ENCODE measurements at regions not wholly inside any gene's neighbourhood (a gene's known extent, or its start where the extent isn't known, plus 50 kb on each side); places are given as distances from the start of the nearest gene placed in this dataset.

- no peak for ATAC-seq (replicated peaks in 6 of 8)
- in situ Hi-C loops (cut with MboI; ENCODE audit: low pct_unique_long_range_greater_than_20kb in 2 of 9, low sequenced_read_pairs in 9 of 9, unreplicated experiment in 9 of 9): no loop called here
- no peak overlapping the region for H3K27ac ChIP-seq
- H3K4me1 ChIP-seq (replicated peaks in 1 of 2): no peaks in the 10 kb centered on the region
- WGBS, 10 experiments: 60 to 88% (median 77%) methylated on average over 1 to 5 of the region's 5 CpGs; no CpG with 5 or more reads in 6 of the 10 experiments
- no peak overlapping the region for H3K4me3 ChIP-seq
Observed at GRCh38 chr14:94717808-94718207, 52.1 kb downstream of the GSC start.

GRCh38 chr14:94716976-94717375 is 52.9 kb downstream of the GSC start:
- 40 to 100% (median 76%) methylated on average over 1 to 2 of the region's 2 CpGs; no CpG with 5 or more reads in 4 of the 10 experiments for WGBS, 10 experiments
- in situ Hi-C loops (cut with MboI; ENCODE audit: low pct_unique_long_range_greater_than_20kb in 2 of 9, low sequenced_read_pairs in 9 of 9, unreplicated experiment in 9 of 9): no loop called here
- no peaks in the 10 kb centered on the region for H3K4me1 ChIP-seq (replicated peaks in 1 of 2)
- ATAC-seq (replicated peaks in 6 of 8): no peak
- H3K27ac ChIP-seq: no peak overlapping the region
- no peak overlapping the region for H3K4me3 ChIP-seq

- 0 to 100% (median 79%) methylated on average over 1 to 7 of the region's 13 CpGs; no CpG with 5 or more reads in 3 of the 10 experiments for WGBS, 10 experiments
- no peak overlapping the region for H3K27ac ChIP-seq
- H3K4me1 ChIP-seq (replicated peaks in 1 of 2): no peaks in the 10 kb centered on the region
- H3K4me3 ChIP-seq: no peak overlapping the region
- in situ Hi-C loops (cut with MboI; ENCODE audit: low pct_unique_long_range_greater_than_20kb in 2 of 9, low sequenced_read_pairs in 9 of 9, unreplicated experiment in 9 of 9): no loop called here
- no peak for ATAC-seq (replicated peaks in 6 of 8)
Observed at GRCh38 chr14:94713115-94713514, 56.8 kb downstream of the GSC start.

DNA sequence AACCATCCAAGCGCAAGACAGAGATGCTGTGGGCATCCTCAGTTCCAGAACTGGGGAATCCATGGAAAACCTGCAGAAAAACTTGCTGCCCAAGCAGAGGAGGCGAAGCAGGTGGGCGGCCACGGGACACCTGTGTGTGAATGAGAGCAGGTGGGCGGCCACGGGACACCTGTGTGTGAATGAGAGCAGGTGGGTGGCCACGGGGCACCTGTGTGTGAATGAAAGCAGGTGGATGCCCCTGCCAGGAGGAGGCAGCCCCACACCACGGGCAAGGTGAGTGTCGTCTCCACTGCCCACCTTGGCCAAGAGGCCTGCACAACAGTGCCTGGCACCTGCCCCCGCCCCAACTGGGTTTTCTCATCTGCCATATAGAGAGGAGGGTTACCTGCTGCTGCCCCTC is 59.2 kb downstream of the GSC start:
- Histone ChIP-seq H3K27ac (no peak overlapping the region), H3K4me3 (no peak overlapping the region), H3K4me1 (replicated peaks in 1 of 2) (no peaks in the 10 kb centered on the region)
- no peak for ATAC-seq (replicated peaks in 6 of 8)
- WGBS, 10 experiments: 92% methylated on average over 4 of the region's 10 CpGs; no CpG with 5 or more reads in 9 of the 10 experiments
- in situ Hi-C loops (cut with MboI; ENCODE audit: low pct_unique_long_range_greater_than_20kb in 2 of 9, low sequenced_read_pairs in 9 of 9, unreplicated experiment in 9 of 9): no loop called here

- Histone ChIP-seq H3K4me1 (replicated peaks in 1 of 2) (no peaks in the 10 kb centered on the region), H3K27ac (no peak overlapping the region), H3K4me3 (no peak overlapping the region)
- peak in 1 of 8 experiments; percentile 66 for ATAC-seq (replicated peaks in 6 of 8)
- in situ Hi-C loops (cut with MboI; ENCODE audit: low pct_unique_long_range_greater_than_20kb in 2 of 9, low sequenced_read_pairs in 9 of 9, unreplicated experiment in 9 of 9): no loop called here
- WGBS, 10 experiments: 0 to 50% (median 29%) methylated on average over 1 to 3 of the region's 4 CpGs; no CpG with 5 or more reads in 3 of the 10 experiments
Observed at GRCh38 chr14:94707494-94707893, 62.4 kb downstream of the GSC start.

- H3K27ac ChIP-seq: no peak overlapping the region
- in situ Hi-C loops (cut with MboI; ENCODE audit: low pct_unique_long_range_greater_than_20kb in 2 of 9, low sequenced_read_pairs in 9 of 9, unreplicated experiment in 9 of 9): no loop called here
- H3K4me1 ChIP-seq (replicated peaks in 1 of 2): peaks cover 0 to 5% of the 10 kb centered on the region in 2 donors
- H3K4me3 ChIP-seq: no peak overlapping the region
- ATAC-seq (replicated peaks in 6 of 8): peak in 3 of 8 experiments; percentile 46 to 62 (median 54)
- 28 to 100% (median 83%) methylated on average over 1 to 4 of the region's 6 CpGs; no CpG with 5 or more reads in 4 of the 10 experiments for WGBS, 10 experiments
Observed at GRCh38 chr14:94706133-94706532, 63.8 kb downstream of the GSC start.

DNA sequence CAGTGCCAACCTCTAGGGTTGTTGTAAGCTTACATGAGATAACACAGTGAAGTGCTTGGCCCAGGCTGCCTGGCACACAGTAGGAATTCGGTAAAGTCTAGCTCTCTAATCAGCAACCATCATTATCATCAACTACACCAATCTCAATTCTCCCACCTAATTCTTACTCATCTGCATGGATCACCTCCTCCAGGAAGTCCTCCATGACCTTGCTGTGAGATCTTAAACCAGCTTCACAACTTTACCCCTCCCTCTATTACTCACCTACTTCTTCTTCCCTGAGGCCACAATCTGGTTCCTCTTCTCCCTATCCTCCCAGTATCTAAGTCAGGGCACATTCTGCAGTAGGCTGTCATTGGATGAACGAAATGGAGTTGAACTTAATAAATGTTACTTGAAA is 67.3 kb downstream of the GSC start:
- Histone ChIP-seq H3K4me3 (no peak overlapping the region), H3K27ac (no peak overlapping the region), H3K4me1 (replicated peaks in 1 of 2) (peaks cover 0 to 5% of the 10 kb centered on the region in 2 donors)
- no peak for ATAC-seq (replicated peaks in 6 of 8)
- in situ Hi-C loops (cut with MboI; ENCODE audit: low pct_unique_long_range_greater_than_20kb in 2 of 9, low sequenced_read_pairs in 9 of 9, unreplicated experiment in 9 of 9): no loop called here
- 29 to 100% (median 92%) methylated on average over 1 of the region's 2 CpGs; no CpG with 5 or more reads in 4 of the 10 experiments for WGBS, 10 experiments

GRCh38 chr14:94701861-94702370 is 68.0 kb downstream of the GSC start:
- no peak overlapping the region for H3K4me3 ChIP-seq
- H3K27ac ChIP-seq: no peak overlapping the region
- peak in 5 of 8 experiments; percentile 76 to 95 (median 93) for ATAC-seq (replicated peaks in 6 of 8)
- 0 to 100% (median 58%) methylated on average over 1 to 3 of the region's 3 CpGs for WGBS, 10 experiments
- in situ Hi-C loops (cut with MboI; ENCODE audit: low pct_unique_long_range_greater_than_20kb in 2 of 9, low sequenced_read_pairs in 9 of 9, unreplicated experiment in 9 of 9): no loop called here
- peaks cover 0 to 5% of the 10 kb centered on the region in 2 donors for H3K4me1 ChIP-seq (replicated peaks in 1 of 2)

- no peak overlapping the region for H3K4me3 ChIP-seq
- peaks cover 0 to 5% of the 10 kb centered on the region in 2 donors for H3K4me1 ChIP-seq (replicated peaks in 1 of 2)
- WGBS, 10 experiments: 24 to 52% (median 40%) methylated on average over 1 to 8 of the region's 8 CpGs; no CpG with 5 or more reads in 5 of the 10 experiments
- no peak for ATAC-seq (replicated peaks in 6 of 8)
- no peak overlapping the region for H3K27ac ChIP-seq
- in situ Hi-C loops (cut with MboI; ENCODE audit: low pct_unique_long_range_greater_than_20kb in 2 of 9, low sequenced_read_pairs in 9 of 9, unreplicated experiment in 9 of 9): no loop called here
Observed at GRCh38 chr14:94700336-94700735, 69.6 kb downstream of the GSC start.

- Histone ChIP-seq H3K4me3 (no peak overlapping the region), H3K4me1 (replicated peaks in 1 of 2) (peaks cover 0 to 5% of the 10 kb centered on the region in 2 donors), H3K27ac (no peak overlapping the region)
- in situ Hi-C loops (cut with MboI; ENCODE audit: low pct_unique_long_range_greater_than_20kb in 2 of 9, low sequenced_read_pairs in 9 of 9, unreplicated experiment in 9 of 9): loop anchor here in 6 of 9 experiments (25.0 kb wide), 3 partner anchors 387 to 737 kb away; no protein-coding TSS in a partner anchor
- no peak for ATAC-seq (replicated peaks in 6 of 8)
- 60 to 100% (median 65%) methylated on average over 1 to 5 of the region's 9 CpGs; no CpG with 5 or more reads in 7 of the 10 experiments for WGBS, 10 experiments
Observed at GRCh38 chr14:94699831-94700230, 70.1 kb downstream of the GSC start.

DNA sequence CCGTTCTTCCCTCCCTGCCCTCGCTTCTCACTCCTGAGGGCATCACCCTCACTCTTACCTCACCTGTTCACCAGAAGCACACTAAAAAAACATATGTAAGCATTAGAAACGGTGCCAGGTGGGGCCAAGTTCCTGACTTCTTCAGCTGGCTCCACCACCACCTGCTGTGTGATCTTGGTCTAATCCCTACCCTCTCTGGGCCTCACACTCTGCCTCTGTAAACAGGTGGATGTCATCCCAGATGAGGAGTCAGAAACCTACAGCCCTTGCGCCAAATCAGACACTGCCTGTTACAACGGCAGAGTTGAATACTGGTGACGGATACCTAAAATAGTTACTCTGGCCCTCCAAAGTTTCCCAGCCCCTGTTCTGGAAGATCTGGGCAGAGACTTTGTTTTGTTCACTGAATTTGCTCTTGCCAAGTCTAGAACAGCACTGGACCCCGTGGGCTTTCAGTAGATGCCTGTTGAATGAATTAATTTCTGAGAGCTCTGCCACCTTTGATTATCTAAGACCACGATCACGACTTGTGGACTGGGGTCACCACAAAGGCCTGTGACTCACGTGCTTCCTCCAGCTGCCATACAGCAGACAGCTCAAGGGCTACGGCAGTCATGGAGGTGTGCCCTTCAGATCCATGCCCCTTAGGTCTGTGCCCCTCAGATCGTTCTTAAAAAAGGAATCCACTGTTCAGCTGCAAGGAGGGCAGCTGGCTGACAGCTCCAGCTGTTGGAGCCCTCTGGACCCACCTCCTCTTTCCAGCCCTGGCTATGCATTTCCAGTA is 71.9 kb downstream of the GSC start:
- in situ Hi-C loops (cut with MboI; ENCODE audit: low pct_unique_long_range_greater_than_20kb in 2 of 9, low sequenced_read_pairs in 9 of 9, unreplicated experiment in 9 of 9): loop anchor here in 6 of 9 experiments (25.0 kb wide), 3 partner anchors 389 to 739 kb away; no protein-coding TSS in a partner anchor
- 0 to 100% (median 69%) methylated on average over 1 to 10 of the region's 12 CpGs; no CpG with 5 or more reads in 2 of the 10 experiments for WGBS, 10 experiments
- ATAC-seq (replicated peaks in 6 of 8): no peak
- H3K4me3 ChIP-seq: no peak overlapping the region
- peaks cover 0 to 5% of the 10 kb centered on the region in 2 donors for H3K4me1 ChIP-seq (replicated peaks in 1 of 2)
- no peak overlapping the region for H3K27ac ChIP-seq

DNA sequence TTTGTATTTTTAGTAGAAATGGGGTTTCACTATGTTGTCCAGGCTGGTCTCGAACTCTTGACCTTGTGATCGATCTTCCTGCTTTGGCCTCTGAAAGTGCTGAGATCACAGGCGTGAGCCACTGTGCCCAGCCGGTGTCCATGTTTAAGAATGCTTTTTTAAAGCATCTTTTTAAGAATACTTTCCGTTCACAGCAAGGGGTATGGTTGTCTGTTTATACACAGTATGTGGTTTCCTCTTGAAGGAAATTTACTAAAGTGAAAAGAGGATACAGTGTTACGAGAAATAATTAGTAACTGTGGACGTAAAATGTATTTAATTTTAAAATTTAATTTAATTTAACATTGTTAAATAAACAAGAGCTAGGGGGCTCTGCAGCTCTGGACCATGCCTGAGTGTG is 73.4 kb downstream of the GSC start:
- in situ Hi-C loops (cut with MboI; ENCODE audit: low pct_unique_long_range_greater_than_20kb in 2 of 9, low sequenced_read_pairs in 9 of 9, unreplicated experiment in 9 of 9): loop anchor here in 6 of 9 experiments (25.0 kb wide), 3 partner anchors 391 to 741 kb away; no protein-coding TSS in a partner anchor
- H3K27ac ChIP-seq: no peak overlapping the region
- no peak for ATAC-seq (replicated peaks in 6 of 8)
- H3K4me1 ChIP-seq (replicated peaks in 1 of 2): peaks cover 0 to under 1% of the 10 kb centered on the region in 2 donors
- H3K4me3 ChIP-seq: no peak overlapping the region
- WGBS, 10 experiments: 74 to 100% (median 88%) methylated on average over 1 to 7 of the region's 7 CpGs; no CpG with 5 or more reads in 2 of the 10 experiments

DNA sequence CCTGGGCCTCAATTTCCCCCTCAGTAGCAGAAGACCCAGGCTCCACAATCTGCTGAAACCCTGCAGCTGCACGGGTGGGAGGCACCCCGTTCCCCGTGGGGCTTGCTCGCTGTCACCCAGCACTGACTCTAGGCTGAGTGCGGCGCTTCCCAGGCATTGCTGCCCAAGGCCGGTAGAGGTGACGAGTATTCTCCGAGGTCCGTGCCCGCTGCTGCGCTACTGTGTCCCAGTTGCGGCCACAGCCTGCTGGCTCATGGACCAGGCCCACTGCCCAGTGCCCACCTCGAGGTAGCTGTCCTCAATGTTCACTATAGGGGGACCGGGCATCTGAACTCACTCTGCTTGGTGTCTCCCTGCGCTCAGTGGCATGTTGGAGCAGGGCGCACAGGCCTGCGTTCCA is 74.7 kb downstream of the GSC start:
- WGBS, 10 experiments: 84 to 100% (median 92%) methylated on average over 2 to 6 of the region's 18 CpGs; no CpG with 5 or more reads in 5 of the 10 experiments
- no peaks in the 10 kb centered on the region for H3K4me1 ChIP-seq (replicated peaks in 1 of 2)
- no peak for ATAC-seq (replicated peaks in 6 of 8)
- no peak overlapping the region for H3K27ac ChIP-seq
- in situ Hi-C loops (cut with MboI; ENCODE audit: low pct_unique_long_range_greater_than_20kb in 2 of 9, low sequenced_read_pairs in 9 of 9, unreplicated experiment in 9 of 9): loop anchor here in 6 of 9 experiments (25.0 kb wide), 3 partner anchors 392 to 742 kb away; no protein-coding TSS in a partner anchor
- no peak overlapping the region for H3K4me3 ChIP-seq
